D721Med (cell line): ENCODE measurements at regions not wholly inside any gene's neighbourhood (a gene's known extent, or its start where the extent isn't known, plus 50 kb on each side); places are given as distances from the start of the nearest gene placed in this dataset.

Source experiments
- DNase-seq: peaks from one replicate; pipeline ENCODE4 v3.0.0; 2011; ENCODE audit warnings: low spot score; ENCODE audit not compliant: insufficient read length
- FAIRE-seq: peaks from 2 replicates; lab custom pipeline; 2011; peaks lifted over from hg19 to GRCh38; lab: Jason Lieb, UNC
- TF ChIP-seq, protein P1 (sequence below): IDR thresholded peaks from 2 replicates; pipeline ENCODE4 v1.5.1; 2012; ENCODE audit warnings: mild to moderate bottlenecking, control low read depth; ENCODE audit not compliant: insufficient read depth; ENCODE audit errors: missing control alignments

DNA sequence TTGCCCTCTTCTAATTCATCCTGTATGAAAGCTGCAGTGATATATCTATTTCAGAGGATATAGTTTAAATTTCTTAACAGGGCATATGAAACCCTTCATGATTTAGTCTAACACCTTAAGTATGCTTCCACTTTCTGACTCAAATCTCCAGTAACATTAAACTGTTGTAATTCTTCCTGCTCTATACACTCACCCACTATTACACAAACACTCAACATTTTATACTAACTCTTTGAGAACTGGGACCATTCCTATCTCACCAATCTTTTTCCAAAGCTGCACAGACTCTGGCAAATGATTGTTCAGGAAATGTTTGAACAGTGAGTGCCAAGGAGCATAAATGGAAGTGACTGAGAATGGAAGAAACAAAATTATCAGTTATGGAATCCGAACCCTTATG, 560.4 kb upstream of the DPPA4 start:
- no peak for DNase-seq
- TF ChIP-seq, protein P1, sequence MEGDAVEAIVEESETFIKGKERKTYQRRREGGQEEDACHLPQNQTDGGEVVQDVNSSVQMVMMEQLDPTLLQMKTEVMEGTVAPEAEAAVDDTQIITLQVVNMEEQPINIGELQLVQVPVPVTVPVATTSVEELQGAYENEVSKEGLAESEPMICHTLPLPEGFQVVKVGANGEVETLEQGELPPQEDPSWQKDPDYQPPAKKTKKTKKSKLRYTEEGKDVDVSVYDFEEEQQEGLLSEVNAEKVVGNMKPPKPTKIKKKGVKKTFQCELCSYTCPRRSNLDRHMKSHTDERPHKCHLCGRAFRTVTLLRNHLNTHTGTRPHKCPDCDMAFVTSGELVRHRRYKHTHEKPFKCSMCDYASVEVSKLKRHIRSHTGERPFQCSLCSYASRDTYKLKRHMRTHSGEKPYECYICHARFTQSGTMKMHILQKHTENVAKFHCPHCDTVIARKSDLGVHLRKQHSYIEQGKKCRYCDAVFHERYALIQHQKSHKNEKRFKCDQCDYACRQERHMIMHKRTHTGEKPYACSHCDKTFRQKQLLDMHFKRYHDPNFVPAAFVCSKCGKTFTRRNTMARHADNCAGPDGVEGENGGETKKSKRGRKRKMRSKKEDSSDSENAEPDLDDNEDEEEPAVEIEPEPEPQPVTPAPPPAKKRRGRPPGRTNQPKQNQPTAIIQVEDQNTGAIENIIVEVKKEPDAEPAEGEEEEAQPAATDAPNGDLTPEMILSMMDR = no peak

DNA sequence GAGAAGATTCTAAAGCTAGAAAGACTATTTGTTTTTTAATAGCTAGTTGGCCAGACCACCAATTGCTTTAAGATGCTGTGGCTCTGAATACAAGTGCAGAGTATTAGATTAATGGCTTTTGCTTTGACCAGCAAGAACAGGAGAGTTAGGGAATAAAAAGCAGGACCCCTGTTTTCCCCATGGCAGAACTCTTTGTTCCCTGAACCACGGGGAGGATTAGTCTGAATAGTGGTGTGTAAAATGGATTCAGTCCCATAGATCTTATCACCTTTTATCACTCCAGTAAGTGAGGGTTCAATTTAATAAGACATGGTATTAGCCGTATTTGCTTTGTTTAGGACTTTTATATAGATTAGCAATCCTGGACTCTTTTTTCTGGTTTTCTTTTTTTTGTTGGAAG, 562.6 kb upstream of the DPPA4 start:
- FAIRE-seq (no peak), DNase-seq (no peak)
- TF ChIP-seq, protein P1 = no peak

More for the DNA sequence above, 560.4 kb upstream of the DPPA4 start:
- FAIRE-seq = no peak

DNA sequence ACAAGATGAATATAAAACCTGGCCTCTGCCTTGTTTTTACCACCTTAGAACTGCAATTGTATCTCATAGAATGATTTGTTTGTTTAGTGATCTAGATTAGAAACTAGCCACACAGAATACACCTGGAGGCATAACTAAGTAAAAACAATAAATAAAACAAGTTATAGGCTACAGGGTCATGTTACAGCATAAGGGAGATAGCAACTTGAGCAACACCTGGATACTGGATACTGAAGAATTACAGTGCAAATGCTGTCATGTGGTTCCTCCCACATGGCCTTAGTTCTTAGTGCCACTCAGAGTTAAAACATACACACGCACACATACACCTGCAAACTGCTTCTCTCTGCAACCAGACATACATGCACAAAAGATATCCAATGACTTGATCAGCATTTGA, 563.4 kb upstream of the DPPA4 start:
- FAIRE-seq = no peak
- no peak for DNase-seq
- TF ChIP-seq, protein P1 = no peak

DNA sequence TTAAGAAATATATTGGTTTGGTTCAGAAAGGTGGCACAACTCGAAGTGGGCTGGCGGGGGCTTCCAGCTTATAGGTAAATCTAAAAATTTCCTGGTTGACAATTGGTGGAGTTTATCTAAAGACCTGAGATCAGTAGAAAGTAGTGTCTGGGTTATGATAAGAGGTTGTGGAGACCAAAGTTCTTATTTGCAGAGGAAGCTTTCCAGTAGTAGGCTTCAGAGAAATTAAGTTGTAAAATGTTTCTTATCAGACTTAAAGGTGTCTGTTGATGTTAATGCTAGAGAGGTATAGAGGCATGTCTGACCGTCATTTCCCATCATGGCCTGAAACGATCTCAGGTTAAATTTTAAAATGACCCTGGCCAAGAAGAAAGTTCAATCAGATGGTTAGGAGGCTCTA, 565.2 kb upstream of the DPPA4 start:
- DNase-seq = no peak
- no peak for FAIRE-seq
- TF ChIP-seq, protein P1 = no peak

DNA sequence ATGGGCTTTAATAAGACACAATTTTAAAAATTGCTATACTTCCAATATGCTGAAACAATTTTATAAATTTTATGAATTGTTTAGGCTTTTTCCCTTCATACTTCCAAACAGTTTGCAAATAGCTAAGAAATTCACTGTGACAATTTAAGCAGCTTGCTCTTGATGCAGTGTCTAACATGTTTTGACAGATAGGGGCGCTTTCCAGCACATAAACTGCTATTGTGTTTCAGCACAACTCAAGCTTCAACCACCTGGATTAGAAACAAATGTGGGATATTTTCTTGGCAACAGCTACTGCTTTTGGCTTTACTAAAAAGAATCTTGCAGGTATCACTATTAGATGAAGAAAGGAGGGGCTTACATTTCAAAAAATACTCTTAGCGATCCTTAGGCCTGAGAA, 565.8 kb upstream of the DPPA4 start:
- FAIRE-seq = no peak
- TF ChIP-seq, protein P1 = no peak
- DNase-seq = no peak

DNA sequence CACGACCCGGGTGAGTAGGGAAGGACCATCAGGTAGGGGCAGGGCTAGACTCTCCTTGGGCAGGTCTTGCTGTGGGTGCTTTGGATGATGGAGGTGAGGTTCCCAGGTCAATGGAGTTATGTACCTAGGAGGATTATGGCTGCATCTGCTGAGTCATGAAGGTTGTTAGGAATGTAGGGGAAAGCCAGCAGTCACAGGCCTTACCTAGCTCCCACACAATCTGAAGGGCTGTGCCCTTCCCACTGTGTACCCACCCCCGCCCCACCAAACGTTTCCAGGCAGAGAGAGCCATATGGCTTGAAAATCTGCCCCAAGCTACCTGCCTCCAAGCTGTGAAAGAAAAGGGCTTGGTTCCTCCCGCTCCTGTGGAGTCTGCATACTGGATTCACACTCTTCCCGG, 573.4 kb upstream of the DPPA4 start:
- DNase-seq (no peak), FAIRE-seq (no peak)
- TF ChIP-seq, protein P1 = no peak

DNA sequence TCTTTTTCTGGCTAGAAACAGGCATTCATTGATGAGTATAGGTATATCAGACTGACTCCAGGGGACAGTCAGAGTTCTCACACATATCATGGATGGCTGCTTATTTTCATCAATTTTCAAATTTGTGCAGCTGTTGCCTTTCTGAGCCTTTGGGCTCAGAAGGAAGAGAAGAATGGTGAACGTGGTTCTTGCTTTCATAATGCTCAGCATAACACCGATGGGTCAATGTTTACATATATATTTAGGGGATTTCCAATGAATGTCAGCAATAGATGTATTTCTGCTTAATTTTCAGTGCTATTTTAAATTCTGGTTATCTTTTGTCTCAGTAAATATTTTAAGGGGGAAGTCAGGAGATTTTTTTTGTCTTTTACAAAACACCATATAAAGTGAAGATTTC, 581.4 kb upstream of the DPPA4 start:
- FAIRE-seq (no peak), DNase-seq (no peak)
- TF ChIP-seq, protein P1 = no peak
